ENCODE measurements at regions not wholly inside any gene's neighbourhood (a gene's known extent, or its start where the extent isn't known, plus 50 kb on each side); places are given as distances from the start of the nearest gene placed in this dataset.

- Histone ChIP-seq H3K36me3 (no peaks in the 10 kb centered on the region), H3K9me3 (no peaks in the 10 kb centered on the region), H3K4me3 (no peak overlapping the region), H3K27ac (no peak overlapping the region), H3K27me3 (no peaks in the 10 kb centered on the region), H3K4me1 (no peaks in the 10 kb centered on the region)
- no peak for DNase-seq
- no peak for TF ChIP-seq POLR2A (IDR thresholded peaks at IDR 0.05)
- TF ChIP-seq CTCF (IDR thresholded peaks at IDR 0.05) = no peak
These were observed 188.6 kb upstream of the ISL1 start for GRCh38 chr5:51194671-51195070.

GRCh38 chr5:51201024-51201423, 182.2 kb upstream of the ISL1 start:
- H3K27ac ChIP-seq = no peak overlapping the region
- TF ChIP-seq POLR2A (IDR thresholded peaks at IDR 0.05) (no peak), CTCF (IDR thresholded peaks at IDR 0.05) (no peak)
- peak in 2 of 3 donors; percentile 35 to 45 for DNase-seq

GRCh38 chr5:51201708-51202107, 181.5 kb upstream of the ISL1 start:
- Histone ChIP-seq H3K4me1 (no peaks in the 10 kb centered on the region), H3K27me3 (no peaks in the 10 kb centered on the region), H3K27ac (no peak overlapping the region), H3K36me3 (no peaks in the 10 kb centered on the region), H3K4me3 (no peak overlapping the region), H3K9me3 (no peaks in the 10 kb centered on the region)
- TF ChIP-seq CTCF (IDR thresholded peaks at IDR 0.05) = no peak
- no peak for TF ChIP-seq POLR2A (IDR thresholded peaks at IDR 0.05)
- no peak for DNase-seq

More at GRCh38 chr5:51201024-51201423, 182.2 kb upstream of the ISL1 start:
- H3K36me3 ChIP-seq = no peaks in the 10 kb centered on the region
- H3K27me3 ChIP-seq = no peaks in the 10 kb centered on the region
- H3K4me3 ChIP-seq = no peak overlapping the region
- no peaks in the 10 kb centered on the region for H3K9me3 ChIP-seq
- no peaks in the 10 kb centered on the region for H3K4me1 ChIP-seq

- Histone ChIP-seq H3K4me3 (no peak overlapping the region), H3K36me3 (no peaks in the 10 kb centered on the region), H3K9me3 (no peaks in the 10 kb centered on the region), H3K27me3 (no peaks in the 10 kb centered on the region), H3K4me1 (no peaks in the 10 kb centered on the region), H3K27ac (no peak overlapping the region)
- DNase-seq = no peak
- no peak for TF ChIP-seq POLR2A (IDR thresholded peaks at IDR 0.05)
- TF ChIP-seq CTCF (IDR thresholded peaks at IDR 0.05) = no peak
These were observed 181.1 kb upstream of the ISL1 start for GRCh38 chr5:51202161-51202560.

- H3K4me1 ChIP-seq = no peaks in the 10 kb centered on the region
- TF ChIP-seq POLR2A (IDR thresholded peaks at IDR 0.05) (no peak), CTCF (IDR thresholded peaks at IDR 0.05) (no peak)
- H3K27ac ChIP-seq = no peak overlapping the region
- H3K4me3 ChIP-seq = no peak overlapping the region
- no peak for DNase-seq
- H3K36me3 ChIP-seq = no peaks in the 10 kb centered on the region
- no peaks in the 10 kb centered on the region for H3K27me3 ChIP-seq
- H3K9me3 ChIP-seq = no peaks in the 10 kb centered on the region
These were observed 179.7 kb upstream of the ISL1 start for GRCh38 chr5:51203598-51203997.

GRCh38 chr5:51208296-51208695, 175.0 kb upstream of the ISL1 start:
- no peak overlapping the region for H3K27ac ChIP-seq
- no peak overlapping the region for H3K4me3 ChIP-seq
- no peaks in the 10 kb centered on the region for H3K27me3 ChIP-seq
- DNase-seq = no peak
- H3K36me3 ChIP-seq = no peaks in the 10 kb centered on the region
- TF ChIP-seq POLR2A (IDR thresholded peaks at IDR 0.05) = no peak
- no peaks in the 10 kb centered on the region for H3K9me3 ChIP-seq
- no peaks in the 10 kb centered on the region for H3K4me1 ChIP-seq
